ENCODE measurements at regions not wholly inside any gene's neighbourhood (a gene's known extent, or its start where the extent isn't known, plus 50 kb on each side); places are given as distances from the start of the nearest gene placed in this dataset.

DNA sequence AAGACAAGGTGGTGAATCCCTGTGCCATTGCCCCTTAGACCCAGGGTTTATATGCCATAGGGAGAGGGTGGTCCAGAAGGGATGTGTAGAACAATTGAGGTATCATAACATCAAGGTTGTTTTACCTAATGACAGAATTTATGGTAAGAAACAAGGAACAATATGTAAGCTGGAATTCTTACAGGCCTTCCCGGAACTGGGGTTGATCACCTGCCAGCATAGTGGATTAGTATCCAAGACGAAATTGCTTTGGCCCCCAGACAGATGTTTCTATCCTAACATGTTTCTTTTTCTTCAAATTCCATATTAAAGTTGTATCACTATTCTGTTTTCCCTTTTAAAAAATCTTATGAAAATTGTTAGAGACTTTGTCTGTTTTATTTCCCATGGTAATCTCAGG is 343.8 kb upstream of the ANO3 start:
- no peak for DNase-seq (ENCODE audit: low read depth, low spot score)
- H3K4me3 ChIP-seq (ENCODE audit: low read length) = no peak overlapping the region

- DNase-seq (ENCODE audit: low read depth, low spot score) = no peak
- H3K4me3 ChIP-seq (ENCODE audit: low read length) = no peak overlapping the region
Measured at GRCh38 chr11:25990406-25990805, 341.5 kb upstream of the ANO3 start.

GRCh38 chr11:25991476-25991875 is 340.5 kb upstream of the ANO3 start:
- DNase-seq (ENCODE audit: low read depth, low spot score) = no peak
- H3K4me3 ChIP-seq (ENCODE audit: low read length) = no peak overlapping the region

- no peak overlapping the region for H3K4me3 ChIP-seq (ENCODE audit: low read length)
- DNase-seq (ENCODE audit: low read depth, low spot score) = no peak
Measured at GRCh38 chr11:25992294-25992693, 339.6 kb upstream of the ANO3 start.

GRCh38 chr11:25993016-25993415 is 338.9 kb upstream of the ANO3 start:
- H3K4me3 ChIP-seq (ENCODE audit: low read length) = no peak overlapping the region
- DNase-seq (ENCODE audit: low read depth, low spot score) = no peak

DNA sequence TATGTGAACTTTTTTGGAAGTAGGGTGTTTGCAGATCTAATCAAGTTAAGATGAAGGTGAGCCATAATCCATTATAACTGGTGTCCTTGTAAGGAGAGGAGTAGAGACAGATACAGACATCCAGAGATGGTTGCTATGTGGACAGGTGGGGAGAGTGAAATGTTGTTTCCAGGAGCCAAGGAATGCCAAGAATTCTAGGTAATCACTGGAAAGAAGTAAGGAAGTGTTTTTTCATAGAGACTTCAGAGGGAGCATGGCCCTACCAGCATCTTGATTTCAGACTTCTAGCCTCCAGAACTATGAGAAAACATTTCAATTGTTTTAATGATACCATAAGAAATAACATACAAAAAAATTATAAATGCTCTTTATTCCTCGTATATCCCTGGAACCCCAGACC is 320.5 kb upstream of the ANO3 start:
- no peak for DNase-seq (ENCODE audit: low read depth, low spot score)
- H3K4me3 ChIP-seq (ENCODE audit: low read length) = no peak overlapping the region

- no peak for DNase-seq (ENCODE audit: low read depth, low spot score)
- H3K4me3 ChIP-seq (ENCODE audit: low read length) = no peak overlapping the region
Measured at GRCh38 chr11:26014456-26015115, 317.3 kb upstream of the ANO3 start.

- no peak overlapping the region for H3K4me3 ChIP-seq (ENCODE audit: low read length)
- DNase-seq (ENCODE audit: low read depth, low spot score) = no peak
Measured at GRCh38 chr11:26017322-26017860, 314.5 kb upstream of the ANO3 start.

GRCh38 chr11:26017903-26018302 is 314.0 kb upstream of the ANO3 start:
- DNase-seq (ENCODE audit: low read depth, low spot score) = no peak
- H3K4me3 ChIP-seq (ENCODE audit: low read length) = no peak overlapping the region

DNA sequence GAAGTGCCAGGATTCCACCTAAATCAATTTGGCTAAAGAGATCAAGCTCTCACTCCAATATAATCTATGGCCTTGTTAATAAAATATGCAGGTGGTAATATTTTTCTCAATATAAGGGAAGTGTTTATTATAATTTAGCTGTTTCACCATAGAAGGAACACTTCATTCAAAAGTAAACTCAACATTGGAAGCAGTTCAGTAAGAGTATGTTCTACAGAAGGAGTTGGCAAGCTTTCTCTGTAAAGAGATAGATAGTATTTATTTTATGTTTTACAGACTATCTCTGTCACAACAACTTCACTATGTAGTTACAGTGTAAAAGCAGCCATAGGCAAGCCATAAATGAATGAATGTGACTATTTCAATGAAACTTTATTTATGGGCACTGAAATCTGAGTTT is 313.6 kb upstream of the ANO3 start:
- H3K4me3 ChIP-seq (ENCODE audit: low read length) = no peak overlapping the region
- no peak for DNase-seq (ENCODE audit: low read depth, low spot score)

- DNase-seq (ENCODE audit: low read depth, low spot score) = no peak
Measured at GRCh38 chr11:26019386-26019785, 312.5 kb upstream of the ANO3 start.

GRCh38 chr11:26021017-26021416 is 310.9 kb upstream of the ANO3 start:
- no peak overlapping the region for H3K4me3 ChIP-seq (ENCODE audit: low read length)
- DNase-seq (ENCODE audit: low read depth, low spot score) = no peak

More at GRCh38 chr11:26019386-26019785, 312.5 kb upstream of the ANO3 start:
- H3K4me3 ChIP-seq (ENCODE audit: low read length) = no peak overlapping the region

DNA sequence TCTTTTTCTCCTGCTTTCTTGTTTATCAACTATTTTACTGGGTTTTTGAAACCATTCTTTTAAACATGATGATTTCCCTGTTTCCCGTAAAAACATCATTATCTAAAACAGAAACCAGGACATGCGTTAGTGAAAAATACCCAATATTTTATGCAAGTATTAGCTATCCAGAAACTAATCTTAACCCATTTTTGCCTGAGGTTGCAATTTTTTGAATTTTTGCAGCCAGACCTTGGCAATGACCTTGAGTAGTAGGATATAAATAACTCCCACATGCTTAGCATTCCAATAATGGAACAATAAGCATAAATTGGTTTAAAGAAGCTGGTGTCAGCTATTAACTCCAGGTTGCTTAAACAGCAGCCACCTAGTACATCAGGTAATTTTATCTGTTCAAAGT is 308.9 kb upstream of the ANO3 start:
- no peak for DNase-seq (ENCODE audit: low read depth, low spot score)
- no peak overlapping the region for H3K4me3 ChIP-seq (ENCODE audit: low read length)

GRCh38 chr11:26025676-26026075 is 306.3 kb upstream of the ANO3 start:
- no peak overlapping the region for H3K4me3 ChIP-seq (ENCODE audit: low read length)
- no peak for DNase-seq (ENCODE audit: low read depth, low spot score)

- no peak for DNase-seq (ENCODE audit: low read depth, low spot score)
- H3K4me3 ChIP-seq (ENCODE audit: low read length) = no peak overlapping the region
Measured at GRCh38 chr11:26026078-26026477, 305.9 kb upstream of the ANO3 start.

DNA sequence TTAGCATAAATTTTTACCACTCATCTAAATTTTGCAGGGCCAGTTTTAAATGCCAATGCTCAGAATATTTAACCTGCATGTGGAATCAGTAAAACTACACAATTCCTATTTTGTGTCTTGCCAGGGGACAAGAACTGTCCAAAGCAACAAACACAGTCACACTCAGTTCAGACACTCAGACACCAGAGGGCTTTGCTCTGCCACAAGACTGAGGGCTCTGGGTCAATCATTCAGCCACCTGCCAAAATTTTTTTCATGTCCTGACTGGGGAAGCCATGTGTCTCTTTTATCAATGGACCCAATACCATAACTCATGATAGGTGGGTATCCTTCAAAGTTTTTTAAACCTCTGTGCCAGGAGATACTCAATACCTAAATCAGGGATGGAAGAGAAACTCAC is 304.0 kb upstream of the ANO3 start:
- DNase-seq (ENCODE audit: low read depth, low spot score) = no peak
- no peak overlapping the region for H3K4me3 ChIP-seq (ENCODE audit: low read length)

DNA sequence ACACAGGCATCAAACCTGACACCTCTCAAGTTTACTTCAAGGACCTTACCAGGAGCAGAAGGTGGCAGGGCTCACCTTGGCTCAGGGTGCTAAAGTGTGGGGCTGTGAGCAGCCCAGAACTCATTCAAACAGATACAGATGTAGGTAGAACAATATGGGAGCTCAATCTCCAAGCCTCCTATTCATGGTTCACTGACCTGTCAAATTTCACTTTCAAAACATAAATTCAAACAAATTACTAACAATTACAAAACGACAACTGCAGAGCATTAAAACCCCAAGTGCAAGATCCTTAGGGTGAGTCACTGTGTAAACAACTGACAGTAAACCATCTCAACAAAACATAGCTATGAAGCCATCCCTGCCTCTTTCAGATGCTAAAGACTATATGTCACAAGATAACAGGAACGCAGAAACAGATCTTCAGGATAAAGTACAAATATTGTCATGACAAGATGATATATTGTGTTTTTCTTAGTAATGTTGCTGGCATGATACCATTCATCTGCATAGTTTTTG is 303.5 kb upstream of the ANO3 start:
- no peak for DNase-seq (ENCODE audit: low read depth, low spot score)
- no peak overlapping the region for H3K4me3 ChIP-seq (ENCODE audit: low read length)

DNA sequence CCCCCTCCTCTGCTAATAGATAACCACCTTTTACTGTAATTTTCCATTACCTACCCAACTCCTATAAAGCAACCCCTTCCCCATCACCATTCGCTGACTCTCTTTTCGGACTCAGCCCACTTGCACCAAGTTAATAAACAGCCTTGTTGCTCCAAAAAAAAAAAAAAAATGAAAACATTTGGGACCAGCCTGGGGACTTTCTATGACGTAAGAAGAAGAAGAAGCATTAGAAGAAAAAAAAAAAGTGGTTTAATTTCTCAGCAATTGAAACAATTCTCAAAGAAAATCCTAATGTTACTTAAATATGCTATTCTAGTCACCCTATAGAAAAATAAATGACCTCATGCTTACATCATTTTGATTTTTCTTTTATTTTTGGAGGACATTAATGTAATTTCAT is 301.5 kb upstream of the ANO3 start:
- no peak for DNase-seq (ENCODE audit: low read depth, low spot score)
- no peak overlapping the region for H3K4me3 ChIP-seq (ENCODE audit: low read length)

DNA sequence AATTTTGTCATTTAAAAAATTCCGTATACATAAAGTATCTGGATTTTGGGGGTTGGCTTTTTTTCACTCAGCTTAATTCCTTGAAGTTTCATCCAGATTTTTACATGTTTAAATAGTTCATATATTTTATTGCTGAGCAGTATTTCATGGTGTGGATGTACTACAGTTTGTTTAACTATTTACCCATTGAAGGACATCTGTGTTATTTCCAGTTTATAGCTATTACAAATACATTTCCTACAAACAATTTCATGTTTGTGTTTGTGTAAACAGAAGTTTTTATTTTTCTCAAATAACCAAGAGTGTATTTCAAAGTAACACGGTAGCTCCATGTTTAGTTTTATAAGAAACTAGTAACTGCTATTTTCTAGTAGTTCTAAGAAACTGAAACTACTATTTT is 299.7 kb upstream of the ANO3 start:
- no peak overlapping the region for H3K4me3 ChIP-seq (ENCODE audit: low read length)
- DNase-seq (ENCODE audit: low read depth, low spot score) = no peak

DNA sequence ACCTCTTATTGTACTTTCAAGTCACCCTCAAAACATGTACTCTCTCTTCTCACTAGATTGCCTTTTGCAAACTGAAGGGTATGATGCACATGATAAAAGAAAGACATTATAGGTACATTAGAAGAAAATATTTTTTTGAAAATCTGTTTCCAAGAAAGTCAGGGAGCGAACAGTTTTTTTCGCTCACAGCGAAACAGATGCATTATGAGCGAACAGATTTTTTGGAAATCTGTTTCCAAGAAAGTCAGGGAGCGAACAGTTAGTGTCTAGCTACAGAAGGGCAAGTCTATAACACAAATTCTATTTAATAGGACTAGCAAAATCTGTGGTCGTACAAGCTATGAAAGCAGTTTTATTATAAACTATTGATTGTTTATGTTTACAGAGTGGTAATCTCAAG is 296.2 kb upstream of the ANO3 start:
- H3K4me3 ChIP-seq (ENCODE audit: low read length) = no peak overlapping the region
- no peak for DNase-seq (ENCODE audit: low read depth, low spot score)

GRCh38 chr11:26037716-26038115 is 294.2 kb upstream of the ANO3 start:
- DNase-seq (ENCODE audit: low read depth, low spot score) = no peak
- H3K4me3 ChIP-seq (ENCODE audit: low read length) = no peak overlapping the region

Data from Jurkat, Clone E6-1 (cell line).